ENCODE measurements at regions not wholly inside any gene's neighbourhood (a gene's known extent, or its start where the extent isn't known, plus 50 kb on each side); places are given as distances from the start of the nearest gene placed in this dataset.

GRCh38 chr4:81854406-81854805, 382.7 kb upstream of the RASGEF1B start:
- TF ChIP-seq CTCF (IDR thresholded peaks at IDR 0.05) (no peak), POLR2AphosphoS5 (IDR thresholded peaks at IDR 0.05; ENCODE audit: low read depth, low read length) (no peak), SIN3A (IDR thresholded peaks at IDR 0.05; ENCODE audit: borderline replicate concordance, insufficient read depth, low read depth, low read length) (no peak), TCF7L2 (IDR thresholded peaks at IDR 0.05; ENCODE audit: low read depth, low read length) (no peak), REST (IDR thresholded peaks at IDR 0.05; ENCODE audit: insufficient read depth in 1 of 2, low read depth in 2 of 2, low read length in 1 of 2) (no peak)

All from Panc1 (cell line).